Natural killer cell (primary cell): ENCODE measurements at regions not wholly inside any gene's neighbourhood (a gene's known extent, or its start where the extent isn't known, plus 50 kb on each side); places are given as distances from the start of the nearest gene placed in this dataset.

ENCODE experiments used
- ATAC-seq, 3 donors: fragments of 150-1000 bp in 2 of 3; fragments of 200-7000 bp in 1 of 3; cut with Tn5 transposase; 1 replicate in 1 of 3; 2 replicates in 2 of 3; pipeline ENCODE4 v1.10.0; 2021; ENCODE audit warnings: mild to moderate bottlenecking in 2 of 3, moderate library complexity in 2 of 3
- DNase-seq, 2 donors: peaks; one replicate each; pipeline versions ENCODE4 v3.0.0 to v3.0.0-alpha.2; 2013 to 2021; ENCODE audit warnings: mixed read lengths in 1 of 2
- H3K27ac ChIP-seq: one replicate; pipeline ENCODE4 v1.5.1; 2013; ENCODE audit warnings: mild to moderate bottlenecking, low read length
- H3K27me3 ChIP-seq: one replicate; pipeline ENCODE4 v1.6.1; 2013; ENCODE audit warnings: low read length; ENCODE audit not compliant: control insufficient read depth, insufficient read depth
- H3K36me3 ChIP-seq: one replicate; pipeline ENCODE4 v1.6.1; 2013; ENCODE audit warnings: low read length; ENCODE audit not compliant: control insufficient read depth, insufficient read depth
- H3K4me1 ChIP-seq: one replicate; pipeline ENCODE4 v1.6.1; 2013; ENCODE audit warnings: low read length; ENCODE audit not compliant: control insufficient read depth, insufficient read depth
- H3K4me3 ChIP-seq: one replicate; pipeline ENCODE4 v1.5.1; 2013; ENCODE audit warnings: low read length
- H3K9me3 ChIP-seq: one replicate; pipeline ENCODE4 v1.6.1; 2013; ENCODE audit warnings: low read length; ENCODE audit not compliant: control insufficient read depth, insufficient read depth
- H3K27ac Mint-ChIP-seq, 2 donors: one replicate each; pipeline ENCODE4 v1.8.0; 2022; ENCODE audit warnings: mild to moderate bottlenecking in 2 of 2, mixed read lengths in 2 of 2, moderate library complexity in 1 of 2
- H3K27me3 Mint-ChIP-seq, 2 donors: one replicate each; pipeline ENCODE4 v1.8.0; 2022; ENCODE audit warnings: low read depth in 2 of 2, mixed read lengths in 2 of 2
- H3K36me3 Mint-ChIP-seq: one replicate; pipeline ENCODE4 v1.8.0; 2022; ENCODE audit warnings: mixed read lengths
- H3K4me1 Mint-ChIP-seq, 2 donors: one replicate each; pipeline ENCODE4 v1.8.0; 2022; ENCODE audit warnings: mixed read lengths in 2 of 2
- H3K4me3 Mint-ChIP-seq: one replicate; pipeline ENCODE4 v1.8.0; 2022; ENCODE audit warnings: mild to moderate bottlenecking, moderate library complexity, mixed read lengths
- H3K9me3 Mint-ChIP-seq, 2 donors: one replicate each; pipeline ENCODE4 v1.8.0; 2022; ENCODE audit warnings: mixed read lengths in 2 of 2
- CTCF ChIP-seq: fragments of 200-600 bp; IDR thresholded peaks from one replicate; pipeline ENCODE4 v1.8.0; 2022; ENCODE audit warnings: antibody characterized with exemption
- WGBS: methylation state at CpG from one replicate; pipeline ENCODE4 v1.1.7; 2013; ENCODE audit warnings: missing lambda C conversion rate; ENCODE audit not compliant: insufficient coverage; 5-methylcytosine and 5-hydroxymethylcytosine counted together
- intact Hi-C: fragments of 100-400 bp; cut with micrococcal nuclease; formaldehyde crosslinking; loops from one replicate; pipeline ENCODE4 v1.14.2; 2022

GRCh38 chr12:45502481-45503128 lies 226.9 kb upstream of the ARID2 start:
- DNase-seq: no peak
- no peaks in the 10 kb centered on the region for H3K27me3 ChIP-seq
- H3K27ac Mint-ChIP-seq: no peak overlapping the region
- TF ChIP-seq CTCF: no peak
- WGBS: 81% methylated on average over 3 of the region's 4 CpGs
- no peak overlapping the region for H3K4me3 Mint-ChIP-seq
- H3K27ac ChIP-seq: no peak overlapping the region
- ATAC-seq: no peak
- no peaks in the 10 kb centered on the region for H3K4me1 ChIP-seq
- H3K4me3 ChIP-seq: no peak overlapping the region
- H3K36me3 Mint-ChIP-seq: no peaks in the 10 kb centered on the region
- intact Hi-C loops: no loop called here
- peaks cover 0 to 5% of the 10 kb centered on the region in 2 donors for H3K27me3 Mint-ChIP-seq
- H3K9me3 Mint-ChIP-seq: no peaks in the 10 kb centered on the region
- no peaks in the 10 kb centered on the region for H3K9me3 ChIP-seq
- H3K4me1 Mint-ChIP-seq: peaks cover 0 to 14% of the 10 kb centered on the region in 2 donors
- no peaks in the 10 kb centered on the region for H3K36me3 ChIP-seq

GRCh38 chr12:45503899-45504298 lies 225.6 kb upstream of the ARID2 start:
- Mint-ChIP-seq H3K9me3 (no peaks in the 10 kb centered on the region), H3K4me1 (peaks cover 0 to under 1% of the 10 kb centered on the region in 2 donors), H3K36me3 (no peaks in the 10 kb centered on the region), H3K27ac (no peak overlapping the region), H3K27me3 (peaks cover 0 to 5% of the 10 kb centered on the region in 2 donors), H3K4me3 (no peak overlapping the region)
- H3K4me3 ChIP-seq: no peak overlapping the region
- DNase-seq: no peak
- TF ChIP-seq CTCF: no peak
- no peaks in the 10 kb centered on the region for H3K4me1 ChIP-seq
- H3K27me3 ChIP-seq: no peaks in the 10 kb centered on the region
- ATAC-seq: no peak
- intact Hi-C loops: no loop called here
- no peak overlapping the region for H3K27ac ChIP-seq
- H3K9me3 ChIP-seq: no peaks in the 10 kb centered on the region
- WGBS: 100% methylated on average over 1 of the region's 1 CpG
- H3K36me3 ChIP-seq: no peaks in the 10 kb centered on the region

DNA sequence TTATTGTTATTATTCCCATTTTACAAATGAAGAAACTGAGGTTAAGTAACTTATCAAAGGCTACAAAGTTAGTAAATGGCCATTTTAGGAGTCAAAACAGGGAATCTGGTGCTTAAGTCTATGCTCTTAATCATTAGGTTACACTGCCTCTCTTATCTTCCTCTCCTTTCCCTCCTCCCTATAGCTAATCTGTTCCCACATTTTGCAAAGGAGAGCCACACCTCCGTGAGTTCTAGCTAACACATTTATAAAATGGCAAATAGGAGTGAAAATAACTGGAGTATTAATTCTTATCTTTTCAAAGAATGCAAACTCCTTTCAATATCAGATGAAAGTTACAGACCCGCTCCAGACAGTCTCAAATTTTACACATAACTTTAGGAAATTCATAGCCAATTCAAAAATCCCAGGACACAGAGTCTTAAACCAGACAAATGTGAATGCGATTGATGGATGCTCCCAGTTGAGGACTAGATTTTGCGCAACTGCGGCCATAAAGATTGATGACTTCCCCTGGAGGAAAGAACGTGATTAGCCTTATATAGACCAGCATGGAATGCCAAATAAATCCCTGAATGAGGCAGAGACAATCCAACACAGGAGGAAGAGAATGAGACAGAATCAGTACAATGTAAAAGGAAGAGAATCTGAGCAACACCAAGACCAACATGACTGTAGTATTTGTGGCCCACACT lies 225.0 kb upstream of the ARID2 start:
- Histone ChIP-seq H3K4me3 (no peak overlapping the region), H3K27me3 (no peaks in the 10 kb centered on the region), H3K9me3 (no peaks in the 10 kb centered on the region), H3K27ac (no peak overlapping the region), H3K4me1 (no peaks in the 10 kb centered on the region), H3K36me3 (no peaks in the 10 kb centered on the region)
- no peak for TF ChIP-seq CTCF
- Mint-ChIP-seq H3K27me3 (peaks cover 0 to 5% of the 10 kb centered on the region in 2 donors), H3K9me3 (no peaks in the 10 kb centered on the region), H3K36me3 (no peaks in the 10 kb centered on the region), H3K4me3 (no peak overlapping the region), H3K27ac (no peak overlapping the region), H3K4me1 (peaks cover 0 to 5% of the 10 kb centered on the region in 2 donors)
- ATAC-seq: no peak
- 96% methylated on average over 5 of the region's 6 CpGs for WGBS
- intact Hi-C loops: no loop called here
- DNase-seq: no peak
